Inflammatory macrophage treated with lipopolysaccharide for 4 hours (primary cell): ENCODE measurements at regions not wholly inside any gene's neighbourhood (a gene's known extent, or its start where the extent isn't known, plus 50 kb on each side); places are given as distances from the start of the nearest gene placed in this dataset.
"Not testable (repeated sequence)": the region's sequence is repeated elsewhere in the genome, so short reads cannot be mapped to it uniquely, and the experiment has no call there.

Experiments
- DNase-seq: peaks from one replicate; pipeline ENCODE4 v3.0.0-alpha.2; 2020

- no peak for DNase-seq
Observed at GRCh38 chr3:106276755-106277612, 408.2 kb upstream of the CBLB start.

- no peak for DNase-seq
Observed at GRCh38 chr3:106277731-106278130, 408.9 kb upstream of the CBLB start.

DNA sequence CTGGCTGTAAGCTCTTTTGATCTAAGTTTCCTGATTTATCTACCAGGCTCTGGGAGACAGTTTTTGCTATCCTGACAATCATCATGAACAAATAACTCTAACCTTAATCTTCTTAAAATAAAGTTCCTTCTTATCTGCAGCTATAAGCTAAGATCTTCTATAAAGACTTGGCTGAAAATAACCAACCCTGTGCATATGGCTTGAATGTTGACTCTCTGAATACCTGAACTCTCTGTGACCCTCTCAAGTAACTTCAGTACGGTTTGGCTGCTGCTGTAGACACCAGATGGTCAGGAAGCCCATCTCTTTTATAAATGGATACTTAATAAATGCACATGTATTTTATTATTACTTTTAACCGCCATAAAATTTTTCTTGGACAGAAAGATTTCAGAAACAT is 412.4 kb upstream of the CBLB start:
- no peak for DNase-seq

- DNase-seq = no peak
Observed at GRCh38 chr3:106282943-106283342, 414.1 kb upstream of the CBLB start.

GRCh38 chr3:106288781-106289180 is 420.0 kb upstream of the CBLB start:
- no peak for DNase-seq

DNA sequence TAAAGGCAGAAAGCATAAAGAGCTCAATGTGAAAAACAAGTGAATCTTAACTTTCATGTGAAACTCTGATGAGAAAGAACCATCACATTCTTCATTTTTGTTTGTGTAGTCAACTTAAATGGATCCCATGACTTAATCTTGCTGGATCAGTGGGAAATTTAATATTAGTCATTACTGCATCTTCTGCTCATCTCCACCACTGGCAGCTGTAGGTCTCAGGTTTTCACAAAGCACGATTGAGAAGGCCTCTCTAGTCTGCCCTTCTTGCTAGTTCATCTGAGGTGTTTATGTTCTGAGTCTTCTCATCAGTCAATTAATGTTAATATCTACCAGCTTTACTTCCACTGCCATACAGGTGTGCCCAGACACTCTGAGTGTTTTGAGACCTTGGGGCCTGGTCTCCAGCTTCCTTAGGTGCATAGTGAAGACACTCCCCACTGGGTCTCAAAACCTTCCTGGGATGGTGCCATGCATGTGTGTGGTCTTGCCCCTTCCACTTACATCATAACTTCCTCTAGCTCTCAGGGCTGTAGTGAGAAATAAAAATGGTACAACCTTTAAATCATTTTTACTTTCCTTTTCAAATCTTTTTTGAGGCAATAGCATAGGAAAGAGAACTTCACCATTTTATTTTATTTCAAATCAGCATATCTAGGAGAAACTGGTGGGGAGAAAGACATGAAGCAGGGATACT is 421.6 kb upstream of the CBLB start:
- no peak for DNase-seq

GRCh38 chr3:106293161-106293560 is 424.3 kb upstream of the CBLB start:
- DNase-seq = no peak

DNA sequence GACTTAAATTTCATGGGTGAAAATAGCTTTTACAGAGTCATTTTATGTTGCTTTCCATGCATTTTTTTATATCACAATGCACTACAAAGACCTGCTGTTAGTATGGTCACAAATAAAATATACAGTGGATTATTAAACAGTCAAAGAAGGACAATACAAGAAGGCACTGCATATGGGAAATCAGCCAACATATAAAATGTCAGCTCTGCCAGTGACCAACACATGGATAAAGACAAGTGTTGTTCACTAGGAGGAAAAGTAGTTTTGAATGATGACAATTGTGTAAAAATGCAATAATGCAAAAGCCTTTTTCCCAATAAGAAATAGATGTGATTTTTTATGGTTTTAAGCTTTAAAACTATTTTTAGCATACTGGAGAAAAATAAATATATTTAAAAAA is 425.3 kb upstream of the CBLB start:
- no peak for DNase-seq

DNA sequence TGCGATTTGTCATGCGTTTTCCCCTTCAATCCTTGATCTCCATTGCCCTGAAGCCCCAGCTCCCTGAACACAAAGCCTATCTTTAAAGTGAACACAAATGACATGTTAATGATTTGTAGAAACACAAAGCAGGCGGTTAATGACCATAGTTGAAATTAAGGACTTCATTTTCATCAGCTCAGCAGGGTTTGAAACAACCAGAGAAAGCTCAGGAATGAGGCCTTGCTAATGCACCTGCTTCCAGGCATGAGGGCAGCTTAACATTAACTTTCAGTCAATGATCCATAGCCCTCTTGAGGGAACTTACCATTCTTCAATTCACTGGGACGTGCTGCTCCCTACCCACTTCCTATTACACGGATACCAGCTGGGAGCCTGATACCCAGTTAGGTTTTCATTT is 427.2 kb upstream of the CBLB start:
- no peak for DNase-seq

- DNase-seq = no peak
Observed at GRCh38 chr3:106299300-106300098, 430.7 kb upstream of the CBLB start.

DNA sequence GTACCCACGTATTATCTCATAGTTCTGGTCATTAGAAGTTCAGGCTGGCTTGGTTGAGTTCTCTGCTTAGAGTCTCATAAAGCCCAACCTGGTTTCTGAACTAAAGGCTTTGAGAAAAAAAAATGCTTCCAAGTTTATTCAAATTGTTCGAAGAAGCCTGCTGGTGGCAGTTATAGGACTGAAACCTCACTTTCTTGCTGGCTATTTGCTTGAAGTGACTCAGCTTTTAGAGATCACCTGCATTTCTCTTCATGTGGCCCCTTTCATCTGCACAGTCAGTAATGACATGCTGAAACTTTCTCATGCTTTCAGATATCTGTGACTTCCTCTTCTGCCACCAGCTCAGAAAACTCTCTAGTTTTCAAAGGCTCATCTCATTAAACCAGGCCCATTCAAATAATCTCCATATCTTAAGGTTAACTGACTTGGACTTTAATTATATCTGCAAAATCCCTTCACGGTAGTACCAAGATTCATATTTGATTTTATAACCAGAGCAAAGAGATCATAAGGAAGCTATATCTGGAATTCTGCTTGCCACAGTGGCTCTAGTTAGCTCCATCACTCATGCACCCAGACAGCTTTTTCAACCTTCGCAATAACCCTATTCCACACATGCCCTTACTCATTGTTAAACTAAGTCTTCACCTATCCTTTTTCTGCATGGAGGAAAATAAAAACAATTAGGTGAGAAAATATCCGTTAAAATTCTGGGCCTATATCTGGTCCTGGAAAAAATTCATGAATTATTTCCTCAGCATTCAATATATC is 433.8 kb upstream of the CBLB start:
- DNase-seq = no peak

- no peak for DNase-seq
Observed at GRCh38 chr3:106303766-106304165, 435.0 kb upstream of the CBLB start.

DNA sequence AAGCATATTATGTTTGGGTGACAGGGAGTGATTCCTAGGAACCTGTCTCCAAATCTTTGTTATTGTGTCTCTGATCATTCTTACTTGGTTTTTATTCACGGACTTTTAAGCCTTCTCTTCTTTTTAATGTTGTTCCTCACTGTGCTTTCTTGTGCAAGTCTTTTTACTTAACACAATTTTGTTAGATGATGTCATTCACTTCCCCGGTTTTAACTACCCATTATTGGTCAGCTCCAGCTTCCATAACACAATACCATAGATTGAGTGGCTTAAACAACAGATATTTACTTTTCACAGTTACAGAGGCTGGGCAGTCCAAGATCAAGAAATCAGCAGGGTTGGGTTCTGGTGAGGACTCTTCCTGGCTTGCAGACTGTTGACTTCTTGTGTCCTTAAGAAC is 436.3 kb upstream of the CBLB start:
- no peak for DNase-seq

- DNase-seq = no peak
Observed at GRCh38 chr3:106305882-106306435, 437.1 kb upstream of the CBLB start.

DNA sequence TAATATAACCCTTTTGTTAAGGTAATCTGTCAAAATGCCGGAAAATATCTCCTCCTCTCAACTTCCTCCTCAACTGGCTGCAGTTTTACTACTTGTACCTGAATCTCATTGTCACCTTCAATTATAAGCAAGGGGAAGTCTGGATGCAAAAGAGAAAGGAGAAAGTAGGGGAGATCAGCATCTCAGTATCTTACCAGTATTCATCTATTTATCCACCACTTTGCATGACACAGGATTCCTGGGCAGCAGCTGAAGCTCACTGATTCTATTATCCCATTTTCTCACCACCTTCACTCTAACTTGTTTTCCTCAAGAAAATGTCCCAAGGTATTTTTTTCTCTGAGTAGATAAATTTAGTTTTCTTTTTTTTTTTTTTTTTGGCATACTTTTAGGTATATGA is 440.5 kb upstream of the CBLB start:
- no peak for DNase-seq

GRCh38 chr3:106309798-106310197 is 441.0 kb upstream of the CBLB start:
- DNase-seq = not testable (repeated sequence)

DNA sequence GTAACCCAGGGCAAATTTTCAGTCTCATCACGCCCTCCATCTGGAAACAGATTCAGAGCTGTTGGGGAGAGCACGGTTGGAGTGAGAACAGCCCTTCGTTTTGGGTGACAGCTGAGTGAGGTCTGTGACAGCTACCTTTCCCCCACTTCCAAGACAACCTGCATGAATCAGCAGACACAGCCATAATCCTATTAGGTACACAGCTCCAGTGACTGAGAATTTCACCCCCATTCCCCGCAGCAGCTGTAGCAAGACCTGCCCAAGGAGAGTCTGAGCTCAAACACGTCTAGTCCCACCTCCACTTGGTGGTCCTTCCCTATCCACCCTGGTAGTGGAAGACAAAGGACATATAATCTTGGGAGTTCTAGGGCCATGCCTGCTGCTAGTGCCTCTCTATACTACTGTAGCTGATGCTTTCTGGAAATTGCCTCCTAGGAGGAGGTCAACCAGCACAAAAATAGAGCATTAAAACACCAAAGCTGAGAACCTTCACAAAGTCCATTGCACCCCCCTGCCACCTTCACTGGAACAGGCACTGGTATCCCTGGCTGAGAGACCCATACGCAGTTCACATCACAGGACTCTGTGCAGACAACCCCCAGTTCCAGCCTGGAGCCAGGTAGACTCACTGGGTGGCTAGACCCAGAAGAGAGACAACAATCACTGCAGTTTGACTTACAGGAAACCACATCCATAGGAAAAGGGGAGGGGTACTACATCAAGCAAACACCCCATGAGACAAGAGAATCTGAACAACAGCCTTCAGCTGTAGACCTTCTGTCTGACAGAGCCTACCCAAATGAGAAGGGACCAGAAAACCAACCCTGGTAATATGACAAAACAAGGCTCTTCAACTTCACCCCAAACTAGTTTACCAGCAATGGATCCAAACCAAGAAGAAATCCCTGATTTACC is 448.6 kb upstream of the CBLB start:
- no peak for DNase-seq

GRCh38 chr3:106321438-106321837 is 452.6 kb upstream of the CBLB start:
- DNase-seq = not testable (repeated sequence)

GRCh38 chr3:106323586-106323985 is 454.8 kb upstream of the CBLB start:
- no peak for DNase-seq

GRCh38 chr3:106326941-106327695 is 458.3 kb upstream of the CBLB start:
- no peak for DNase-seq

DNA sequence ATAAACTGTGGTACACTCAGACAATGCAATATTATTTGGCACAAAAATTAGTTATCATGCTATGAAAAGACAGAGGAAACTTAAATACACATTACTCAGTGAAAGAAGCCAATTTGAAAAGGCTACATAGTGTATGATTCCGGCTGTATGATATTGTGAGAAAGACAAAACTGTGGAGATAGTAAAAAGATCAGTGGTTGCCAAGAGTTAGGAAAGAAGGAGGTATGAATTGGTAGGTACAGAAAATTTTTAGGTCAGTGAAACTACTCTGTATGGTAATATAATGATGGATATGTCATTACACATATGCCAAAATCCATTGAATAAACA is 458.8 kb upstream of the CBLB start:
- no peak for DNase-seq
